DOHH2 (cell line): ENCODE measurements at regions not wholly inside any gene's neighbourhood (a gene's known extent, or its start where the extent isn't known, plus 50 kb on each side); places are given as distances from the start of the nearest gene placed in this dataset.

ENCODE experiments used
- H3F3A ChIP-seq: fragments of 200-600 bp; sonication (generic), shearing (Covaris generic); 2 replicates; pipeline ENCODE4 v1.6.0; 2016; ENCODE audit warnings: antibody characterized with exemption, mild to moderate bottlenecking; ENCODE audit not compliant: control insufficient read depth, insufficient read depth
- H3K27ac ChIP-seq: fragments of 200-600 bp; sonication (generic); 2 replicates; pipeline ENCODE4 v1.5.1; 2014; ENCODE audit warnings: low read depth, mild to moderate bottlenecking, low read length, moderate library complexity
- H3K27me3 ChIP-seq: fragments of 200-600 bp; sonication (generic); 2 replicates; pipeline ENCODE4 v1.6.1; 2014; ENCODE audit warnings: mild to moderate bottlenecking, low read length, mixed read lengths; ENCODE audit not compliant: control insufficient read depth
- H3K36me3 ChIP-seq: fragments of 200-600 bp; sonication (generic); 2 replicates; pipeline ENCODE4 v1.6.1; 2014; ENCODE audit warnings: mild to moderate bottlenecking, low read length, moderate library complexity, mixed read lengths; ENCODE audit not compliant: control insufficient read depth
- H3K4me1 ChIP-seq: fragments of 200-600 bp; sonication (generic); 2 replicates; pipeline ENCODE4 v1.6.1; 2014; ENCODE audit warnings: mild to moderate bottlenecking, low read length, mixed read lengths; ENCODE audit not compliant: control insufficient read depth
- H3K4me2 ChIP-seq: fragments of 200-600 bp; sonication (generic); 2 replicates; pipeline ENCODE4 v1.6.0; 2014; ENCODE audit warnings: mild to moderate bottlenecking, low read length, moderate library complexity
- H3K4me3 ChIP-seq: fragments of 200-600 bp; sonication (generic); 2 replicates; pipeline ENCODE4 v1.5.1; 2014; ENCODE audit warnings: mild to moderate bottlenecking, low read length, mixed read lengths
- H3K79me2 ChIP-seq: fragments of 200-600 bp; sonication (generic); 2 replicates; pipeline ENCODE4 v1.6.1; 2014; ENCODE audit warnings: mild to moderate bottlenecking, low read length, mixed read lengths; ENCODE audit not compliant: control insufficient read depth
- H3K9me2 ChIP-seq: fragments of 200-600 bp; sonication (generic); replicated peaks from 2 replicates; pipeline ENCODE4 v1.6.1; 2014; ENCODE audit warnings: mild to moderate bottlenecking, low read length, mixed read lengths; ENCODE audit not compliant: control insufficient read depth
- H3K9me3 ChIP-seq: fragments of 200-600 bp; sonication (generic); 2 replicates; pipeline ENCODE4 v1.6.1; 2014; ENCODE audit warnings: antibody characterized with exemption, low read length, mixed read lengths; ENCODE audit not compliant: control insufficient read depth, insufficient read depth
- H4K20me1 ChIP-seq: fragments of 200-600 bp; sonication (generic); 2 replicates; pipeline ENCODE4 v1.6.0; 2014; ENCODE audit warnings: low read depth, mild to moderate bottlenecking, antibody characterized with exemption, low read length, moderate library complexity; ENCODE audit not compliant: control insufficient read depth, insufficient read depth
- CTCF ChIP-seq: fragments of 200-600 bp; sonication (generic); IDR thresholded peaks from one replicate; pipeline ENCODE4 v1.5.1; 2014; ENCODE audit warnings: antibody characterized with exemption, mild to moderate bottlenecking, low read depth, low read length; ENCODE audit not compliant: poor library complexity, severe bottlenecking
- EZH2phosphoT487 ChIP-seq: fragments of 200-600 bp; sonication (generic); IDR thresholded peaks from 2 replicates; pipeline ENCODE4 v1.6.1; 2017; ENCODE audit warnings: borderline replicate concordance, mild to moderate bottlenecking, antibody characterized with exemption, low read length, moderate library complexity, mixed read lengths

- Histone ChIP-seq H3K36me3 (no peaks in the 10 kb centered on the region), H3K27ac (no peak overlapping the region), H3K9me2 (no peaks in the 10 kb centered on the region), H3K27me3 (no peaks in the 10 kb centered on the region), H4K20me1 (no peaks in the 10 kb centered on the region), H3K9me3 (no peaks in the 10 kb centered on the region), H3K4me1 (no peaks in the 10 kb centered on the region), H3K4me3 (no peak overlapping the region), H3F3A (no peaks in the 10 kb centered on the region), H3K4me2 (no peak overlapping the region), H3K79me2 (no peaks in the 10 kb centered on the region)
- TF ChIP-seq CTCF, result no peak
- TF ChIP-seq EZH2phosphoT487, result no peak
Observed at GRCh38 chr4:60744767-60745166, 455.4 kb upstream of the ADGRL3 start.

DNA sequence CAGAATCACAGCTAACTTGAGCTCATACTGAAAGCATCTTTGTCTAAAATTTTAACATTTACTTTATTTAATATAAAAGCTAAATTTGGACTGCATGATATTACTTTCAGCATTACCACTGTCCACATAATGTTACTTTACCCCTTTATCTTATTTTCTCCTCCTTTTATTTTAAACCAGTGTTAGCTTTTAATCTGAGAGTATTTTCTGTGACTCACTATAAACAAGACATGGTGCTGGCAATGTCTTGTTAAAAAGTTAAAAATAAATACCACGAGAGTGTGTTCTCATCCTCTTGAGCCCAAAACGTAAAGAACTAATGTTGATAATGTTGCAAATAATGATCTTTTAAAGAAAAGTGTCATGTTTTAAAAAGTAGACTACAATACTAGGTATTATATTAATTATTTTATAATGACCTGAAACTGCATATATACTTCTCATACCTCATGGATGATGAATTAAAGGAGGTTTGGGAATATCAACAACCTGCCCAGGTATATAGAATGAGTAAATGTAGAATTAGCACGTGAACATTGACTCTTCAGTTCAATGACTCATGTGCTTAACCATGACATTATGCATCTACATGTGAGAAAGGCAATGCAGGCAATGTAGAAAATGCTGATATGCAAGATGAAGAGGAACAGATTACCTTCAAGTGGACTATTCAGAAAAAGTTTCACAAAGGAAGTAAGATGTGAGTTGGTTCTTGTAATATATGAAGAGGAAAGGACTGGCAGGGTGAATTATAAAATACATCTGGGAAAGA, 454.1 kb upstream of the ADGRL3 start:
- Histone ChIP-seq H3K4me3 (no peak overlapping the region), H3K27me3 (no peaks in the 10 kb centered on the region), H3K9me2 (no peaks in the 10 kb centered on the region), H3F3A (no peaks in the 10 kb centered on the region), H3K79me2 (no peaks in the 10 kb centered on the region), H3K4me2 (no peak overlapping the region), H3K9me3 (no peaks in the 10 kb centered on the region), H3K4me1 (no peaks in the 10 kb centered on the region), H4K20me1 (no peaks in the 10 kb centered on the region), H3K27ac (no peak overlapping the region), H3K36me3 (no peaks in the 10 kb centered on the region)
- TF ChIP-seq CTCF, result no peak
- TF ChIP-seq EZH2phosphoT487, result no peak

DNA sequence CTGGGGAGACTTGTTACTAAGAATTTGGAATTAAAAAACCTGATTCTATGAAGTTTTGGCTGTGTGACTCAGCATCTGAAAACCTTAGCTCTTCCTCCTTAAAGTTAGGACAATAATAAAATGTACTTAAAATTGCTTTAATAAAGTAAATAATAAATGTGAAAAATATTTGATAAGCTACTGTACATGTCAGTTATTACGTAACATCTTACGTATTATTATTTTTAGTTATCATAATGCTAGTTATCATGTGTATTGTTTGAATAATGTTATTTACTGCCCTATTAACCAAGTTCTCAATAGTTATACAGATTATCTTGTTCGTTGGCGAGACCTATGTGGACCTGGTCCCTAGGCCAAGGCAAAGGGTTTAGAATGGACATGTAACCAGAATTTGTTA, 449.2 kb upstream of the ADGRL3 start:
- H3K27ac ChIP-seq, result no peak overlapping the region
- H4K20me1 ChIP-seq, result no peaks in the 10 kb centered on the region
- H3K36me3 ChIP-seq, result no peaks in the 10 kb centered on the region
- no peak overlapping the region for H3K4me3 ChIP-seq
- H3F3A ChIP-seq, result no peaks in the 10 kb centered on the region
- TF ChIP-seq EZH2phosphoT487 (no peak), CTCF (no peak)
- no peaks in the 10 kb centered on the region for H3K9me3 ChIP-seq
- H3K27me3 ChIP-seq, result no peaks in the 10 kb centered on the region
- no peaks in the 10 kb centered on the region for H3K79me2 ChIP-seq
- no peak overlapping the region for H3K4me2 ChIP-seq
- no peaks in the 10 kb centered on the region for H3K4me1 ChIP-seq
- no peaks in the 10 kb centered on the region for H3K9me2 ChIP-seq
